ENCODE measurements at regions not wholly inside any gene's neighbourhood (a gene's known extent, or its start where the extent isn't known, plus 50 kb on each side); places are given as distances from the start of the nearest gene placed in this dataset.
"Not testable (repeated sequence)": the region's sequence is repeated elsewhere in the genome, so short reads cannot be mapped to it uniquely, and the experiment has no call there.

GRCh38 chr3:106981392-106981791 lies 395.8 kb upstream of the CCDC54 start:
- TF ChIP-seq CTCF (conservative IDR thresholded peaks at IDR 0.05): no peak
- Histone ChIP-seq H3K27ac (ENCODE audit: low read depth, low read length) (no peak overlapping the region), H3K27me3 (ENCODE audit: control insufficient read depth, insufficient read depth, low read length, poor library complexity, severe bottlenecking) (no peaks in the 10 kb centered on the region), H3K4me3 (ENCODE audit: low read length) (no peak overlapping the region), H3K36me3 (ENCODE audit: control insufficient read depth, insufficient read depth, low read length) (no peaks in the 10 kb centered on the region), H3K9me3 (ENCODE audit: control insufficient read depth, low read length) (no peaks in the 10 kb centered on the region), H3K9ac (ENCODE audit: extremely low read depth, low read length, poor library complexity, severe bottlenecking) (no peak overlapping the region), H3K4me1 (ENCODE audit: control insufficient read depth, insufficient read depth, low read length) (no peaks in the 10 kb centered on the region)
- H3K36me3 Mint-ChIP-seq (ENCODE audit: low read depth): no peaks in the 10 kb centered on the region
- H3K27me3 Mint-ChIP-seq (ENCODE audit: insufficient read depth): no peaks in the 10 kb centered on the region
- no peak overlapping the region for H3K27ac Mint-ChIP-seq
- H3K9me3 Mint-ChIP-seq: no peaks in the 10 kb centered on the region
- no peaks in the 10 kb centered on the region for H3K4me1 Mint-ChIP-seq
- no CpG with 5 or more reads among the region's 1 CpG for WGBS, 2 experiments (ENCODE audit: insufficient coverage in 1 of 2, insufficient read length in 1 of 2)
- no peak overlapping the region for H3K4me3 Mint-ChIP-seq
- DNase-seq: no peak

GRCh38 chr3:106985721-106986120 lies 391.5 kb upstream of the CCDC54 start:
- Histone ChIP-seq H3K36me3 (ENCODE audit: control insufficient read depth, insufficient read depth, low read length) (no peaks in the 10 kb centered on the region), H3K4me3 (ENCODE audit: low read length) (no peak overlapping the region), H3K9ac (ENCODE audit: extremely low read depth, low read length, poor library complexity, severe bottlenecking) (no peak overlapping the region), H3K4me1 (ENCODE audit: control insufficient read depth, insufficient read depth, low read length) (no peaks in the 10 kb centered on the region), H3K27me3 (ENCODE audit: control insufficient read depth, insufficient read depth, low read length, poor library complexity, severe bottlenecking) (no peaks in the 10 kb centered on the region), H3K27ac (ENCODE audit: low read depth, low read length) (no peak overlapping the region), H3K9me3 (ENCODE audit: control insufficient read depth, low read length) (no peaks in the 10 kb centered on the region)
- Mint-ChIP-seq H3K9me3 (peaks cover 5% of the 10 kb centered on the region), H3K27me3 (ENCODE audit: insufficient read depth) (no peaks in the 10 kb centered on the region), H3K4me3 (no peak overlapping the region), H3K27ac (no peak overlapping the region), H3K4me1 (no peaks in the 10 kb centered on the region), H3K36me3 (ENCODE audit: low read depth) (no peaks in the 10 kb centered on the region)
- no peak for TF ChIP-seq CTCF (conservative IDR thresholded peaks at IDR 0.05)
- 83 to 98% methylated on average over 1 to 2 of the region's 2 CpGs for WGBS, 2 experiments (ENCODE audit: insufficient coverage in 1 of 2, insufficient read length in 1 of 2)
- no peak for DNase-seq

- not testable (repeated sequence) for DNase-seq; H3K27ac ChIP-seq (ENCODE audit: low read depth, low read length); H3K4me3 Mint-ChIP-seq; H3K4me1 Mint-ChIP-seq; H3K27me3 ChIP-seq (ENCODE audit: control insufficient read depth, insufficient read depth, low read length, poor library complexity, severe bottlenecking); H3K27me3 Mint-ChIP-seq (ENCODE audit: insufficient read depth); H3K9ac ChIP-seq (ENCODE audit: extremely low read depth, low read length, poor library complexity, severe bottlenecking); H3K4me1 ChIP-seq (ENCODE audit: control insufficient read depth, insufficient read depth, low read length); H3K36me3 Mint-ChIP-seq (ENCODE audit: low read depth); H3K4me3 ChIP-seq (ENCODE audit: low read length); H3K36me3 ChIP-seq (ENCODE audit: control insufficient read depth, insufficient read depth, low read length); H3K27ac Mint-ChIP-seq
- WGBS, 2 experiments (ENCODE audit: insufficient coverage in 1 of 2, insufficient read length in 1 of 2): 94 to 95% methylated on average over 13 to 21 of the region's 21 CpGs
- peaks cover 15% of the 10 kb centered on the region for H3K9me3 Mint-ChIP-seq
- H3K9me3 ChIP-seq (ENCODE audit: control insufficient read depth, low read length): peaks cover 16% of the 10 kb centered on the region
Observed at GRCh38 chr3:106998841-106999682, 378.2 kb upstream of the CCDC54 start.

All from endodermal cell (in vitro differentiated cells).